ENCODE measurements at regions not wholly inside any gene's neighbourhood (a gene's known extent, or its start where the extent isn't known, plus 50 kb on each side); places are given as distances from the start of the nearest gene placed in this dataset.

DNA sequence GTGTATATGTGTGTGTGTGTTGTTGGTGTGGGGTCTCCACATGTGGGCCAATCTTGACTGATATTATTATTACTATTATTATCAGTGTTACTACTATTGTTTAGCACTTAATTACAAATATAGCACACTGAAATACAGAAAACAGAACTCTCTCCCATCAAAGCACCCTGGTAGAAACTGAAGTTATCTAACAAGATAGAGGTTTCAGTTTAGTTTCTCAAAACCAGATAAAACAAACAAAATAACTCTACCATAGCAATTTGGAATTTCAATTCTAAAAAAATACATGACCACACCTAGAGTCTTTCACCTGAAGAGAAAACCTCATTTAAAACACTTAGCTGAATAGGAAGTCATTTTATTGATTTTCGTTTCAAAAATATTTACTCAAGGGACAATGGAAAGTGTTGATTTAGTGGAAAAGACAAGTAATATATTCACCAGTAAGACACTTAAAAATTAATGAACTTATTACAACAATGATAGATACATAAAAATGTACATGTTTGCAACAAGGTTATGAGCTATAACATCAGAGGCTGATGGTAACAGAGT lies 252.3 kb downstream of the PDHA2 start:
- no peaks in the 10 kb centered on the region for H3K9me3 ChIP-seq (replicated peaks; ENCODE audit: control insufficient read depth, insufficient read depth, low read length)
- no peaks in the 10 kb centered on the region for H4K20me1 ChIP-seq (replicated peaks; ENCODE audit: control insufficient read depth, extremely low read depth, insufficient read depth, low read length)
- H3K79me2 ChIP-seq (ENCODE audit: control insufficient read depth, insufficient read depth, low read length) = no peaks in the 10 kb centered on the region
- no peak overlapping the region for H3K27ac ChIP-seq (ENCODE audit: insufficient read depth, low read depth, low read length)
- intact Hi-C loops (cut with micrococcal nuclease) (no loop called here), dilution Hi-C loops (cut with MboI; ENCODE audit: extremely low pct_ligation_motif_present, low sequenced_read_pairs) (no loop called here)
- H3K36me3 ChIP-seq (ENCODE audit: control insufficient read depth in 2 of 2, extremely low read depth in 1 of 2, insufficient read depth in 2 of 2, low read length in 2 of 2) = no peaks in the 10 kb centered on the region
- H3K9ac ChIP-seq (replicated peaks; ENCODE audit: extremely low read depth, insufficient read depth, low read length) = no peak overlapping the region
- DNase-seq (ENCODE audit: low read depth, low spot score) (no peak), FAIRE-seq (no peak)
- H3K4me1 ChIP-seq (ENCODE audit: control insufficient read depth, extremely low read depth, insufficient read depth, low read length) = no peaks in the 10 kb centered on the region
- ChIA-PET POLR2A (no interaction called here), CTCF (no interaction called here)
- no peak for TF ChIP-seq POLR2AphosphoS5 (IDR thresholded peaks at IDR 0.05; ENCODE audit: insufficient read depth, low read depth, low read length)
- no peak for TF ChIP-seq JUN (IDR thresholded peaks at IDR 0.05; ENCODE audit: borderline replicate concordance, insufficient read depth, insufficient read length, low read depth)
- TF ChIP-seq POLR2A (IDR thresholded peaks at IDR 0.05; ENCODE audit: low read depth, low read length) = no peak
- TF ChIP-seq EZH2 (IDR thresholded peaks at IDR 0.05; ENCODE audit: borderline replicate concordance, low read depth, low read length, severe bottlenecking) = no peak
- no peak for TF ChIP-seq FOS (IDR thresholded peaks at IDR 0.05; ENCODE audit: borderline replicate concordance, insufficient read depth, low read length)
- TF ChIP-seq GATA2 (IDR thresholded peaks at IDR 0.05; ENCODE audit: insufficient read depth, insufficient read length, low read depth, low read length) = no peak
- TF ChIP-seq, protein P1, sequence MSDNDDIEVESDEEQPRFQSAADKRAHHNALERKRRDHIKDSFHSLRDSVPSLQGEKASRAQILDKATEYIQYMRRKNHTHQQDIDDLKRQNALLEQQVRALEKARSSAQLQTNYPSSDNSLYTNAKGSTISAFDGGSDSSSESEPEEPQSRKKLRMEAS (IDR thresholded peaks at IDR 0.05; ENCODE audit: insufficient read depth, insufficient read length) = no peak
- TF ChIP-seq, protein P2, sequence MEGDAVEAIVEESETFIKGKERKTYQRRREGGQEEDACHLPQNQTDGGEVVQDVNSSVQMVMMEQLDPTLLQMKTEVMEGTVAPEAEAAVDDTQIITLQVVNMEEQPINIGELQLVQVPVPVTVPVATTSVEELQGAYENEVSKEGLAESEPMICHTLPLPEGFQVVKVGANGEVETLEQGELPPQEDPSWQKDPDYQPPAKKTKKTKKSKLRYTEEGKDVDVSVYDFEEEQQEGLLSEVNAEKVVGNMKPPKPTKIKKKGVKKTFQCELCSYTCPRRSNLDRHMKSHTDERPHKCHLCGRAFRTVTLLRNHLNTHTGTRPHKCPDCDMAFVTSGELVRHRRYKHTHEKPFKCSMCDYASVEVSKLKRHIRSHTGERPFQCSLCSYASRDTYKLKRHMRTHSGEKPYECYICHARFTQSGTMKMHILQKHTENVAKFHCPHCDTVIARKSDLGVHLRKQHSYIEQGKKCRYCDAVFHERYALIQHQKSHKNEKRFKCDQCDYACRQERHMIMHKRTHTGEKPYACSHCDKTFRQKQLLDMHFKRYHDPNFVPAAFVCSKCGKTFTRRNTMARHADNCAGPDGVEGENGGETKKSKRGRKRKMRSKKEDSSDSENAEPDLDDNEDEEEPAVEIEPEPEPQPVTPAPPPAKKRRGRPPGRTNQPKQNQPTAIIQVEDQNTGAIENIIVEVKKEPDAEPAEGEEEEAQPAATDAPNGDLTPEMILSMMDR (IDR thresholded peaks at IDR 0.05; ENCODE audit: extremely low read depth in 1 of 2, insufficient read depth in 1 of 2, low read depth in 1 of 2, low read length in 2 of 2) = no peak
- TF ChIP-seq MYC (IDR thresholded peaks at IDR 0.05; ENCODE audit: low read depth, low read length) = no peak
- no peak overlapping the region for H3K4me3 ChIP-seq (replicated peaks in 1 of 3; ENCODE audit: insufficient read depth in 1 of 3, low read depth in 1 of 3, low read length in 3 of 3)
- H2AFZ ChIP-seq (ENCODE audit: low read depth, low read length) = no peak overlapping the region
- BruUV-seq (replicated peaks) = no TSS peak
- no peaks in the 10 kb centered on the region for H3K9me1 ChIP-seq (replicated peaks; ENCODE audit: control insufficient read depth, extremely low read depth, insufficient read depth, low read length)
- H3K4me2 ChIP-seq (ENCODE audit: insufficient read depth, low read length) = no peak overlapping the region
- H3K27me3 ChIP-seq (ENCODE audit: control insufficient read depth in 2 of 2, insufficient read depth in 2 of 2, low read length in 2 of 2) = no peaks in the 10 kb centered on the region
